HUES48 (cell line): ENCODE measurements at regions not wholly inside any gene's neighbourhood (a gene's known extent, or its start where the extent isn't known, plus 50 kb on each side); places are given as distances from the start of the nearest gene placed in this dataset.

Experiments
- H3K27ac ChIP-seq: one replicate; pipeline ENCODE4 v1.7.0; 2013; ENCODE audit warnings: low read depth, low read length, inconsistent platforms
- H3K27me3 ChIP-seq: 2 replicates; pipeline ENCODE4 v1.6.1; 2013; ENCODE audit warnings: mild to moderate bottlenecking, low read length; ENCODE audit not compliant: control insufficient read depth, insufficient read depth
- H3K36me3 ChIP-seq: 2 replicates; pipeline ENCODE4 v1.6.1; 2013; ENCODE audit warnings: low read length; ENCODE audit not compliant: control insufficient read depth, insufficient read depth
- H3K4me1 ChIP-seq: 2 replicates; pipeline ENCODE4 v1.6.1; 2013; ENCODE audit warnings: mild to moderate bottlenecking, low read length; ENCODE audit not compliant: control insufficient read depth, insufficient read depth
- H3K4me3 ChIP-seq: 2 replicates; pipeline ENCODE4 v1.5.1; 2013; ENCODE audit warnings: mild to moderate bottlenecking, low read depth, low read length
- H3K9ac ChIP-seq: 2 replicates; pipeline ENCODE4 v1.6.1; 2013; ENCODE audit warnings: mild to moderate bottlenecking, low read depth, low read length, moderate library complexity
- H3K9me3 ChIP-seq: 2 replicates; pipeline ENCODE4 v1.6.1; 2013; ENCODE audit warnings: low read length; ENCODE audit not compliant: control insufficient read depth, insufficient read depth

- H3K9ac ChIP-seq, result no peak overlapping the region
- H3K4me1 ChIP-seq, result peaks cover 9% of the 10 kb centered on the region
- no peaks in the 10 kb centered on the region for H3K27me3 ChIP-seq
- H3K36me3 ChIP-seq, result no peaks in the 10 kb centered on the region
- no peak overlapping the region for H3K4me3 ChIP-seq
- no peak overlapping the region for H3K27ac ChIP-seq
- no peaks in the 10 kb centered on the region for H3K9me3 ChIP-seq
These were observed 105.7 kb upstream of the KL start for GRCh38 chr13:32910530-32910929.

GRCh38 chr13:32911506-32911905 is 104.7 kb upstream of the KL start:
- H3K4me1 ChIP-seq, result no peaks in the 10 kb centered on the region
- no peaks in the 10 kb centered on the region for H3K27me3 ChIP-seq
- H3K9me3 ChIP-seq, result no peaks in the 10 kb centered on the region
- no peak overlapping the region for H3K4me3 ChIP-seq
- H3K27ac ChIP-seq, result no peak overlapping the region
- no peak overlapping the region for H3K9ac ChIP-seq
- no peaks in the 10 kb centered on the region for H3K36me3 ChIP-seq

- Histone ChIP-seq H3K9me3 (no peaks in the 10 kb centered on the region), H3K9ac (no peak overlapping the region), H3K27ac (no peak overlapping the region), H3K27me3 (no peaks in the 10 kb centered on the region), H3K4me3 (no peak overlapping the region), H3K4me1 (no peaks in the 10 kb centered on the region), H3K36me3 (no peaks in the 10 kb centered on the region)
These were observed 101.5 kb upstream of the KL start for GRCh38 chr13:32914686-32915085.

GRCh38 chr13:32917504-32917903 is 98.7 kb upstream of the KL start:
- Histone ChIP-seq H3K4me3 (no peak overlapping the region), H3K4me1 (no peaks in the 10 kb centered on the region), H3K36me3 (no peaks in the 10 kb centered on the region), H3K27me3 (no peaks in the 10 kb centered on the region), H3K27ac (no peak overlapping the region), H3K9ac (no peak overlapping the region), H3K9me3 (no peaks in the 10 kb centered on the region)

- H3K4me1 ChIP-seq, result no peaks in the 10 kb centered on the region
- H3K9ac ChIP-seq, result no peak overlapping the region
- no peaks in the 10 kb centered on the region for H3K36me3 ChIP-seq
- H3K9me3 ChIP-seq, result no peaks in the 10 kb centered on the region
- H3K4me3 ChIP-seq, result no peak overlapping the region
- no peak overlapping the region for H3K27ac ChIP-seq
- no peaks in the 10 kb centered on the region for H3K27me3 ChIP-seq
These were observed 92.5 kb upstream of the KL start for GRCh38 chr13:32923725-32924124.

- H3K36me3 ChIP-seq, result no peaks in the 10 kb centered on the region
- H3K27me3 ChIP-seq, result no peaks in the 10 kb centered on the region
- H3K4me3 ChIP-seq, result no peak overlapping the region
- H3K9ac ChIP-seq, result no peak overlapping the region
- no peak overlapping the region for H3K27ac ChIP-seq
- no peaks in the 10 kb centered on the region for H3K4me1 ChIP-seq
- no peaks in the 10 kb centered on the region for H3K9me3 ChIP-seq
These were observed 91.3 kb upstream of the KL start for GRCh38 chr13:32924886-32925285.

- H3K36me3 ChIP-seq, result no peaks in the 10 kb centered on the region
These were observed 90.7 kb upstream of the KL start for GRCh38 chr13:32925506-32925905.

GRCh38 chr13:32932376-32932775 is 83.8 kb upstream of the KL start:
- Histone ChIP-seq H3K27me3 (no peaks in the 10 kb centered on the region), H3K9me3 (no peaks in the 10 kb centered on the region), H3K27ac (no peak overlapping the region), H3K9ac (no peak overlapping the region), H3K36me3 (no peaks in the 10 kb centered on the region), H3K4me3 (no peak overlapping the region), H3K4me1 (no peaks in the 10 kb centered on the region)

More at GRCh38 chr13:32925506-32925905, 90.7 kb upstream of the KL start:
- Histone ChIP-seq H3K4me1 (no peaks in the 10 kb centered on the region), H3K9ac (no peak overlapping the region), H3K4me3 (no peak overlapping the region), H3K27me3 (no peaks in the 10 kb centered on the region), H3K9me3 (no peaks in the 10 kb centered on the region), H3K27ac (no peak overlapping the region)

GRCh38 chr13:32936716-32937115 is 79.5 kb upstream of the KL start:
- Histone ChIP-seq H3K36me3 (no peaks in the 10 kb centered on the region), H3K27me3 (no peaks in the 10 kb centered on the region), H3K9ac (no peak overlapping the region), H3K4me1 (no peaks in the 10 kb centered on the region), H3K9me3 (no peaks in the 10 kb centered on the region), H3K4me3 (no peak overlapping the region), H3K27ac (no peak overlapping the region)

GRCh38 chr13:32938314-32938713 is 77.9 kb upstream of the KL start:
- Histone ChIP-seq H3K27me3 (no peaks in the 10 kb centered on the region), H3K4me1 (no peaks in the 10 kb centered on the region), H3K27ac (no peak overlapping the region), H3K9me3 (no peaks in the 10 kb centered on the region), H3K36me3 (no peaks in the 10 kb centered on the region), H3K9ac (no peak overlapping the region), H3K4me3 (no peak overlapping the region)

GRCh38 chr13:32938907-32939306 is 77.3 kb upstream of the KL start:
- H3K27ac ChIP-seq, result no peak overlapping the region
- H3K4me3 ChIP-seq, result no peak overlapping the region
- H3K4me1 ChIP-seq, result no peaks in the 10 kb centered on the region
- H3K9ac ChIP-seq, result no peak overlapping the region
- H3K9me3 ChIP-seq, result no peaks in the 10 kb centered on the region
- no peaks in the 10 kb centered on the region for H3K36me3 ChIP-seq
- no peaks in the 10 kb centered on the region for H3K27me3 ChIP-seq

GRCh38 chr13:32940601-32941000 is 75.6 kb upstream of the KL start:
- Histone ChIP-seq H3K4me1 (no peaks in the 10 kb centered on the region), H3K27ac (no peak overlapping the region), H3K27me3 (no peaks in the 10 kb centered on the region), H3K9me3 (no peaks in the 10 kb centered on the region), H3K36me3 (no peaks in the 10 kb centered on the region), H3K4me3 (no peak overlapping the region), H3K9ac (no peak overlapping the region)
